ENCODE measurements at regions not wholly inside any gene's neighbourhood (a gene's known extent, or its start where the extent isn't known, plus 50 kb on each side); places are given as distances from the start of the nearest gene placed in this dataset.
A peak's percentile ranks its signal among the peaks of the same experiment; 100 is the strongest.

DNA sequence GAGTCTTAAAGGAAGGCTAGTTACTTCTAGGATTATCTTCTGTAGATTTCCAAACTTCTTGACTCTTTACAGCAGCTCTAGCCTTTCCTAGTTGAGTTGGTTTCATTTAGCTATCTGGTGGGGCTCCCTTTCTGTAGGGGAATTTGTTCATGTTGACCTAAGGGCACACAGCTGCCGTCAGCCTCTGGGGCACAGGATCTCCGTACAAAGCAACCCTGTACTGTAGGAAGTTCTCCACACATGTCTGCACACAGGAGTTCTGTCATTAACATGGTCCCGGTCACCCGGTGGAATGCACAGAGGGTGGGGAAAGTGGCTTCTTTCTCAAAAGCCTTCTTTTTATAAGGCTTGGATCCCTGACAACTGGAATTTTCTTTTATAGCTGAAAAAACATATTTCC lies 88.7 kb upstream of the TNIK start:
- peak in 1 of 2 donors; percentile 56 for DNase-seq
- no peaks in the 10 kb centered on the region for H3K27me3 ChIP-seq (ENCODE audit: control insufficient read depth in 3 of 3, insufficient read depth in 3 of 3, low read length in 3 of 3)

DNA sequence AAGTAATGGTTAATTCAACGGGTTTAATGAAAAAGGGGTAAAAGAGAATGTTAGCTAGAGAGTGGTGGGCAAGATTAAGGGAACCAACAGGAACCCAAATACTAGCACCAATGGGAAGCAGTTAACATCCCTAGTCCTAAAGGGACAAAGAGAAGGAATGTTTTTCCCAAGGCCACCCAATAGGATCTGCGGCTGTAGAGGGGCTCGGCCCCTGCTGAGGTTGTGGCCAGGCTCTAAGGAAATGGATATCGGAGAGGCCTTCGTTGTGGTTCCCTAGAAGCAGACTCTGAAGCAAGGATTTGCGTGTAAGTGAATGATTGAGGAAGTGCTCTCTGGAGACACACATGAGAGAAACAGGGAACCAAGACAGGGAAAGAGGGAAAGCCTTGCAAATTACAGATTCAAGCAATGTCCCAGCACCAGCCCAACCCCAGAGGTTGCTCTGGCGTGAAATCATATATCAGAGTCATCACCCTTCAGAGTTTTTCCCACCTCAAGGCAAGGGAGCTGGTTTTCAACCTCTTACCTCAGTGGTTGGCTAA lies 83.6 kb upstream of the TNIK start:
- WGBS, 3 donors, result 88 to 96% (median 92%) methylated on average over 7 of the region's 7 CpGs
- Histone ChIP-seq H3K9me3 (ENCODE audit: control insufficient read depth in 2 of 2, insufficient read depth in 1 of 2, low read depth in 1 of 2, low read length in 1 of 2) (no peaks in the 10 kb centered on the region), H3K27me3 (ENCODE audit: control insufficient read depth in 3 of 3, insufficient read depth in 3 of 3, low read length in 3 of 3) (no peaks in the 10 kb centered on the region), H3K36me3 (ENCODE audit: control insufficient read depth in 3 of 3, insufficient read depth in 2 of 3, low read depth in 1 of 3, low read length in 3 of 3) (no peaks in the 10 kb centered on the region), H3K27ac (ENCODE audit: low read depth in 1 of 3, low read length in 2 of 3) (no peak overlapping the region), H3K4me3 (ENCODE audit: low read depth in 1 of 3, low read length in 3 of 3) (no peak overlapping the region), H3K4me1 (ENCODE audit: control insufficient read depth in 3 of 3, insufficient read depth in 2 of 3, low read depth in 1 of 3, low read length in 2 of 3) (peaks cover 0 to 4% (median 0%) of the 10 kb centered on the region in 3 donors)
- no peak for DNase-seq
- FAIRE-seq, result no peak

More for the DNA sequence above, 88.7 kb upstream of the TNIK start:
- H3K4me1 ChIP-seq (ENCODE audit: control insufficient read depth in 3 of 3, insufficient read depth in 2 of 3, low read depth in 1 of 3, low read length in 2 of 3), result peaks cover 0 to 4% (median 0%) of the 10 kb centered on the region in 3 donors
- no peak overlapping the region for H3K4me3 ChIP-seq (ENCODE audit: low read depth in 1 of 3, low read length in 3 of 3)
- no peaks in the 10 kb centered on the region for H3K36me3 ChIP-seq (ENCODE audit: control insufficient read depth in 3 of 3, insufficient read depth in 2 of 3, low read depth in 1 of 3, low read length in 3 of 3)
- no peaks in the 10 kb centered on the region for H3K9me3 ChIP-seq (ENCODE audit: control insufficient read depth in 2 of 2, insufficient read depth in 1 of 2, low read depth in 1 of 2, low read length in 1 of 2)
- 57 to 81% (median 78%) methylated on average over 4 of the region's 4 CpGs for WGBS, 3 donors
- FAIRE-seq, result no peak
- H3K27ac ChIP-seq (ENCODE audit: low read depth in 1 of 3, low read length in 2 of 3), result no peak overlapping the region

DNA sequence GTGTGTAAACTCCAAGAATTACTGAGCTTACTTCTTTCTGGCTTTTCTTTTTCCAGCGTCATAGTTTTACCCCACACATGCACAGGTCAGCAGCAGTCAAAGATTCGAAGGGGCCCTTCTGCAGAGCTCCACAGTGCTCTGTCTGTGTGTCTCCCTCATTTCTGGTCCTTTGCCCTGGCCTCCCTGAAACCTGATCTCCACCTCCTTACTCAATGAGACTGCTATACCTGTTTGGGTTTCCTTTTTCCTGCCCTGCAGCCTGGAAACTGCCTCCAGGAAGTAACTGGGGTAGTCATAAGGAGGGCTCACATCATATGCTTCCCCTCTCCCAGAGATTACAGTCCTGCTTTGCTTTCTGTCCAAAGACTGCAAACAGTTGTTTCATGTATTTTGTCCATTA lies 82.8 kb upstream of the TNIK start:
- Histone ChIP-seq H3K4me3 (ENCODE audit: low read depth in 1 of 3, low read length in 3 of 3) (no peak overlapping the region), H3K9me3 (ENCODE audit: control insufficient read depth in 2 of 2, insufficient read depth in 1 of 2, low read depth in 1 of 2, low read length in 1 of 2) (no peaks in the 10 kb centered on the region), H3K36me3 (ENCODE audit: control insufficient read depth in 3 of 3, insufficient read depth in 2 of 3, low read depth in 1 of 3, low read length in 3 of 3) (no peaks in the 10 kb centered on the region), H3K27me3 (ENCODE audit: control insufficient read depth in 3 of 3, insufficient read depth in 3 of 3, low read length in 3 of 3) (no peaks in the 10 kb centered on the region), H3K27ac (ENCODE audit: low read depth in 1 of 3, low read length in 2 of 3) (no peak overlapping the region), H3K4me1 (ENCODE audit: control insufficient read depth in 3 of 3, insufficient read depth in 2 of 3, low read depth in 1 of 3, low read length in 2 of 3) (peaks cover 0 to 4% (median 0%) of the 10 kb centered on the region in 3 donors)
- DNase-seq (no peak), FAIRE-seq (no peak)
- WGBS, 3 donors, result 56 to 65% (median 64%) methylated on average over 2 of the region's 2 CpGs

DNA sequence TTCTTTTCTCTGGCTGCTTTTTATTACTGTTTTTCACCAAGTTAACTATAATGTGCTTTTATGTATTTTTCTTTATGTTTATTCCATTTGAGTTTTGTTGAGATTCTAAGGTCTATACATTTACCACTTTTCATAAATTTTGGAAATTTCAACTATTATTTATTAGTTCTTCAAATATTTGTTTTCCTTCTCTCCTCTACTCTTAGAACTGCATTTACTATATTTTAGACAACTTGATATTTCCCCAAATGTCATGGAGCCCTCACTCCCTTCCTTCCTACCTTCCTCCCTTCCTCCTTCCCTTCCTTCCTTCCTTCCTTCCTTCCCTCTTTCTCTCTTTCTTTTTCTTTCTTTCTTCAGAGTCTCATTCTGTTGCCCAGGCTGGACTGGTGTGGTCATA lies 81.4 kb upstream of the TNIK start:
- DNase-seq, result no peak
- no peaks in the 10 kb centered on the region for H3K9me3 ChIP-seq (ENCODE audit: control insufficient read depth in 2 of 2, insufficient read depth in 1 of 2, low read depth in 1 of 2, low read length in 1 of 2)
- FAIRE-seq, result no peak
- H3K4me3 ChIP-seq (ENCODE audit: low read depth in 1 of 3, low read length in 3 of 3), result no peak overlapping the region
- H3K27ac ChIP-seq (ENCODE audit: low read depth in 1 of 3, low read length in 2 of 3), result no peak overlapping the region
- no peaks in the 10 kb centered on the region for H3K36me3 ChIP-seq (ENCODE audit: control insufficient read depth in 3 of 3, insufficient read depth in 2 of 3, low read depth in 1 of 3, low read length in 3 of 3)
- no peaks in the 10 kb centered on the region for H3K27me3 ChIP-seq (ENCODE audit: control insufficient read depth in 3 of 3, insufficient read depth in 3 of 3, low read length in 3 of 3)
- H3K4me1 ChIP-seq (ENCODE audit: control insufficient read depth in 3 of 3, insufficient read depth in 2 of 3, low read depth in 1 of 3, low read length in 2 of 3), result peaks cover 0 to 4% (median 0%) of the 10 kb centered on the region in 3 donors

DNA sequence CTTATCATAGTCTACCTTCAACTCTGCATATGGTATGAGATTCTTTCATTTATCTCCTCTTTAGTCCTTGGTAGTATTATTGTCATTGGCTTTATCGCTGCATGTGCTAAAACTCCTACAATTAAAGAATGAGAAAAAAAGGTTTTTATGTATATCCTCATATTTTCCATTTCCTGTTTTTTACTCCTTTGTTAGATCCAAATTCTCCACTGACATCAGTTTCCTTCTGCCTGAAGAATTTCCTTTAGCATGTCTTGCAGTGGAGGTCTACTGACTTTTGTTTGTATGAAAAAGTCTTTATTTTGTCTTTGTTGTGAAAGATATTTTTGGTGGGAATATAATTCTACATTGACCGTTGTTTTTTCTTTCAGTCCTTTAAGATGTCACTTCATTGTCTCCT lies 81.0 kb upstream of the TNIK start:
- Histone ChIP-seq H3K9me3 (ENCODE audit: control insufficient read depth in 2 of 2, insufficient read depth in 1 of 2, low read depth in 1 of 2, low read length in 1 of 2) (no peaks in the 10 kb centered on the region), H3K4me3 (ENCODE audit: low read depth in 1 of 3, low read length in 3 of 3) (no peak overlapping the region), H3K4me1 (ENCODE audit: control insufficient read depth in 3 of 3, insufficient read depth in 2 of 3, low read depth in 1 of 3, low read length in 2 of 3) (peaks cover 0 to 4% (median 0%) of the 10 kb centered on the region in 3 donors), H3K36me3 (ENCODE audit: control insufficient read depth in 3 of 3, insufficient read depth in 2 of 3, low read depth in 1 of 3, low read length in 3 of 3) (no peaks in the 10 kb centered on the region), H3K27ac (ENCODE audit: low read depth in 1 of 3, low read length in 2 of 3) (no peak overlapping the region), H3K27me3 (ENCODE audit: control insufficient read depth in 3 of 3, insufficient read depth in 3 of 3, low read length in 3 of 3) (no peaks in the 10 kb centered on the region)
- FAIRE-seq (no peak), DNase-seq (no peak)
- WGBS, 3 donors, result 89 to 98% (median 95%) methylated on average over 2 of the region's 2 CpGs

DNA sequence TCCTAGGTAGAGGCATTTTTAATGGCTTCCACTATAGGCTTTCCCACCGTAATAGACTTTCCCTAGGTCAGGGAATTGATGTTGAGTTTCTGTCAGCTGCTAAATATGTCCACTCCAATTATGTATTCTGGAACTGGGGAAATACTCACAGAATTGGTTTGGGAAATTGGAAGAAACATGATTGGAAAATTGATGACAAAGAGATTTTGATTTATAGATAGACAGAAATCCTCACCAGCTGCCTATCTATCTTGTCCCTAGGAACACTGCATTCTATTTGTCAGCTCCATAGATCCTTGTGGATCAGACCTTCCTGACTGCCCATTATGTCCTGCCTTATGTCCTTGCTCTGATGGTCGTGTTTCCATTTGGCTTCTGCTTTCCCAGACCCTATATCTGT lies 75.6 kb upstream of the TNIK start:
- no peaks in the 10 kb centered on the region for H3K36me3 ChIP-seq (ENCODE audit: control insufficient read depth in 3 of 3, insufficient read depth in 2 of 3, low read depth in 1 of 3, low read length in 3 of 3)
- no peaks in the 10 kb centered on the region for H3K27me3 ChIP-seq (ENCODE audit: control insufficient read depth in 3 of 3, insufficient read depth in 3 of 3, low read length in 3 of 3)
- no peaks in the 10 kb centered on the region for H3K9me3 ChIP-seq (ENCODE audit: control insufficient read depth in 2 of 2, insufficient read depth in 1 of 2, low read depth in 1 of 2, low read length in 1 of 2)
- no peak for DNase-seq
- H3K4me3 ChIP-seq (ENCODE audit: low read depth in 1 of 3, low read length in 3 of 3), result no peak overlapping the region
- no peak overlapping the region for H3K27ac ChIP-seq (ENCODE audit: low read depth in 1 of 3, low read length in 2 of 3)
- 85 to 92% (median 88%) methylated on average over 2 of the region's 2 CpGs for WGBS, 3 donors
- no peaks in the 10 kb centered on the region for H3K4me1 ChIP-seq (ENCODE audit: control insufficient read depth in 3 of 3, insufficient read depth in 2 of 3, low read depth in 1 of 3, low read length in 2 of 3)
- no peak for FAIRE-seq

DNA sequence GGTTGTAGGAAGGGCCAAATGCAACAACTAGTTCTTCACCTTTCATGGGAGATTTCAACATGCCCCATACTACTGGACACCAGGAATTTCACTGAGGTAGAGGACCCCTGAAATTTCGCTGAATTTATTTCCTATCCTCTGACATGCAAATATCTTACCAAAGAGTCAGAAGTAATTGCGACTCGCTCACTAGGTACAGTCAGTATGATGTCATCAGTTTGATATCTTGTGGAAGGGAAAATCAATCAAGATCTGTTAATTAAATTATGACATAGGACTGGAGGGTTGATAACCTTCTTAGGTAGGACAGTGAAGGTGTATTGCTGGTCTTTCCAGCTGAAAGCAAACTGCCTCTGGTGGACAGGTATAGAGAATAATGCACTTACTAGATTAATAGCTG lies 74.9 kb upstream of the TNIK start:
- WGBS, 3 donors, result 88 to 96% (median 93%) methylated on average over 3 of the region's 3 CpGs
- H3K36me3 ChIP-seq (ENCODE audit: control insufficient read depth in 3 of 3, insufficient read depth in 2 of 3, low read depth in 1 of 3, low read length in 3 of 3), result no peaks in the 10 kb centered on the region
- H3K9me3 ChIP-seq (ENCODE audit: control insufficient read depth in 2 of 2, insufficient read depth in 1 of 2, low read depth in 1 of 2, low read length in 1 of 2), result no peaks in the 10 kb centered on the region
- H3K4me3 ChIP-seq (ENCODE audit: low read depth in 1 of 3, low read length in 3 of 3), result no peak overlapping the region
- FAIRE-seq (no peak), DNase-seq (no peak)
- no peaks in the 10 kb centered on the region for H3K4me1 ChIP-seq (ENCODE audit: control insufficient read depth in 3 of 3, insufficient read depth in 2 of 3, low read depth in 1 of 3, low read length in 2 of 3)
- H3K27ac ChIP-seq (ENCODE audit: low read depth in 1 of 3, low read length in 2 of 3), result no peak overlapping the region
- no peaks in the 10 kb centered on the region for H3K27me3 ChIP-seq (ENCODE audit: control insufficient read depth in 3 of 3, insufficient read depth in 3 of 3, low read length in 3 of 3)

DNA sequence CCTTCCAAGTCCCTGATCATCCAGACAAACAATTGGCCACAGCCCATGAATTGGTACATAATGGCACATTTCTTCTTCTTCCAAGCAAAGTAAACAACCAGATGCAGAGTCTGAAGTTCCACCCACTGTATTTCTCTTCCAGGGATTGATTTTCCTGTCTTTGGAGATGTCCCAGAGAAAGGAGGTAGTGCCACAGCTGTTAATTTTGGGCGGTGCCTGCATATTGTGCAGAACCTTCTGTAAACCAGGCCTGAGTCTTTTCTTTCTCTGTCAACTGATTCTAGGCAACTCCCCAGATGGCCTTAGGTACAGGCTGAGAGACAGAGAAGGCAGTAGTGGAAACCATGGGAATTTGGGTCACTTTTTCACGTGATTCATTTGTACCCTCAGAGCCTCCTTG lies 73.5 kb upstream of the TNIK start:
- Histone ChIP-seq H3K27me3 (ENCODE audit: control insufficient read depth in 3 of 3, insufficient read depth in 3 of 3, low read length in 3 of 3) (no peaks in the 10 kb centered on the region), H3K4me3 (ENCODE audit: low read depth in 1 of 3, low read length in 3 of 3) (no peak overlapping the region), H3K9me3 (ENCODE audit: control insufficient read depth in 2 of 2, insufficient read depth in 1 of 2, low read depth in 1 of 2, low read length in 1 of 2) (no peaks in the 10 kb centered on the region), H3K4me1 (ENCODE audit: control insufficient read depth in 3 of 3, insufficient read depth in 2 of 3, low read depth in 1 of 3, low read length in 2 of 3) (no peaks in the 10 kb centered on the region), H3K27ac (ENCODE audit: low read depth in 1 of 3, low read length in 2 of 3) (no peak overlapping the region), H3K36me3 (ENCODE audit: control insufficient read depth in 3 of 3, insufficient read depth in 2 of 3, low read depth in 1 of 3, low read length in 3 of 3) (no peaks in the 10 kb centered on the region)
- no peak for DNase-seq
- no peak for FAIRE-seq
- 88 to 91% (median 90%) methylated on average over 2 of the region's 2 CpGs for WGBS, 3 donors

DNA sequence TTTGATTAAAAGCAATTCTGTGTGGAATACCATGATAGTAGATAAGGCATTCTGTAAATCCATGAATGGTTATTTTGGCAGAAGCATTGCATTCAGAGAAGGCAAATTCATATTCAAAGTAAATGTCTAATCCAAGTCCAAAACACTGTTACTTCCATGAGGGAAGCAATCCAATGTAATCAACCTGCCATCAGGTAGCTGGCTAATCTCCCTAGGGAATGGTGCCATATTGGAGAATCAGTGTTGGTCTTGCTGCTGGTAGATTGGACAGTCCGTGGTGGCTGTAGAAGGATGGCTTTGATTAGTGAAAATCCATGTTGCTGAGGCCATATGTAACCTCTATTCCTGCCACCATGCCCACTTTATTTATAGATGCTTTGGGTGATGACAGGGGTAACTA lies 72.1 kb upstream of the TNIK start:
- no peaks in the 10 kb centered on the region for H3K36me3 ChIP-seq (ENCODE audit: control insufficient read depth in 3 of 3, insufficient read depth in 2 of 3, low read depth in 1 of 3, low read length in 3 of 3)
- H3K27me3 ChIP-seq (ENCODE audit: control insufficient read depth in 3 of 3, insufficient read depth in 3 of 3, low read length in 3 of 3), result no peaks in the 10 kb centered on the region
- H3K27ac ChIP-seq (ENCODE audit: low read depth in 1 of 3, low read length in 2 of 3), result no peak overlapping the region
- H3K4me1 ChIP-seq (ENCODE audit: control insufficient read depth in 3 of 3, insufficient read depth in 2 of 3, low read depth in 1 of 3, low read length in 2 of 3), result no peaks in the 10 kb centered on the region
- no peak for DNase-seq
- H3K4me3 ChIP-seq (ENCODE audit: low read depth in 1 of 3, low read length in 3 of 3), result no peak overlapping the region
- WGBS, 3 donors, result 78 to 91% (median 88%) methylated on average over 1 of the region's 1 CpG
- H3K9me3 ChIP-seq (ENCODE audit: control insufficient read depth in 2 of 2, insufficient read depth in 1 of 2, low read depth in 1 of 2, low read length in 1 of 2), result no peaks in the 10 kb centered on the region
- FAIRE-seq, result no peak

Data from small intestine (tissue), 7 donors.